ENCODE measurements at regions not wholly inside any gene's neighbourhood (a gene's known extent, or its start where the extent isn't known, plus 50 kb on each side); places are given as distances from the start of the nearest gene placed in this dataset.

DNA sequence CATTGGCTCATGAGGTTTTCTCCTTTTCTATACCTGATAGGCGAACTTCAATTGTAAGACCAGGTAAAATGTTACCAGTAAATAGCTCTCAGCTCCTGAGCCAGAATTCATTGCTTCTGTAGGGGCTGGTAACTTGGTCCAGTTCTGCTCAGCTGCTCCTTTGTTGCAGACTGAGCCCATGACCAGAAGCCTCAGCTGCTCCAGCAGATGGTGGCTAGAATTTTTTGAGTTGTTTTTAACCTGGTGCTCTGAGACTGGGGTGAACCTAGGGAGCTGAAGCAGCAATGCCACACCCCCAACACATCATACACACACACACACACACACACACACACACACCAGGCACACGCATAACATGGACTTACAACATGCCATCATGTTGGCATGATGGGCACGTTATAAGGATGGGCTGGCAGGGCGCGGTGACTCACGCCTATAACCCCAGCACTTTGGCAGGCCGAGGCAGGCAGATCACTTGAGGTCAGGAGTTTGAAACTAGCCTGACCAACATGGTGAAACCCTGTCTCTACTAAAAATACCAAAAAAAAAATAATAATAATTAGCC is 103.1 kb downstream of the QRSL1 start:
- DNase-seq (ENCODE audit: extremely low read depth, low read depth), result no peak
- TF ChIP-seq, protein P1, sequence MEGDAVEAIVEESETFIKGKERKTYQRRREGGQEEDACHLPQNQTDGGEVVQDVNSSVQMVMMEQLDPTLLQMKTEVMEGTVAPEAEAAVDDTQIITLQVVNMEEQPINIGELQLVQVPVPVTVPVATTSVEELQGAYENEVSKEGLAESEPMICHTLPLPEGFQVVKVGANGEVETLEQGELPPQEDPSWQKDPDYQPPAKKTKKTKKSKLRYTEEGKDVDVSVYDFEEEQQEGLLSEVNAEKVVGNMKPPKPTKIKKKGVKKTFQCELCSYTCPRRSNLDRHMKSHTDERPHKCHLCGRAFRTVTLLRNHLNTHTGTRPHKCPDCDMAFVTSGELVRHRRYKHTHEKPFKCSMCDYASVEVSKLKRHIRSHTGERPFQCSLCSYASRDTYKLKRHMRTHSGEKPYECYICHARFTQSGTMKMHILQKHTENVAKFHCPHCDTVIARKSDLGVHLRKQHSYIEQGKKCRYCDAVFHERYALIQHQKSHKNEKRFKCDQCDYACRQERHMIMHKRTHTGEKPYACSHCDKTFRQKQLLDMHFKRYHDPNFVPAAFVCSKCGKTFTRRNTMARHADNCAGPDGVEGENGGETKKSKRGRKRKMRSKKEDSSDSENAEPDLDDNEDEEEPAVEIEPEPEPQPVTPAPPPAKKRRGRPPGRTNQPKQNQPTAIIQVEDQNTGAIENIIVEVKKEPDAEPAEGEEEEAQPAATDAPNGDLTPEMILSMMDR (IDR thresholded peaks at IDR 0.05; ENCODE audit: low read depth, low read length), result no peak

DNA sequence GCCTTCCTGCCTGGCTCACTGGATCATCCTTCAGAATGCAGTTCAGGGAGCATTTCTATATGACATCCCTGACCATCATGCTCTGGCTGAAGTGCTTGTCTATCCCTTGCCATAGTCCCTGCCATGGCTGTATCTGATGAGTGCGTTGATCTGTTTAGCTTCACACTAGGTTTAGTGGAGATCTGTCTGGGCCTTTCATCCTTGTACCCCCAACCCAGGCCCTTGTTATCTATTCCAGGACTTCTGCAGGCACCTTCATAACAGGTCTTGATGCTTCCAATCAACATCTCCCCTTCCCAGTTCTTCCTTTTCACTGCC is 102.4 kb downstream of the QRSL1 start:
- TF ChIP-seq, protein P1 (IDR thresholded peaks at IDR 0.05; ENCODE audit: low read depth, low read length), result no peak
- no peak for DNase-seq (ENCODE audit: extremely low read depth, low read depth)

DNA sequence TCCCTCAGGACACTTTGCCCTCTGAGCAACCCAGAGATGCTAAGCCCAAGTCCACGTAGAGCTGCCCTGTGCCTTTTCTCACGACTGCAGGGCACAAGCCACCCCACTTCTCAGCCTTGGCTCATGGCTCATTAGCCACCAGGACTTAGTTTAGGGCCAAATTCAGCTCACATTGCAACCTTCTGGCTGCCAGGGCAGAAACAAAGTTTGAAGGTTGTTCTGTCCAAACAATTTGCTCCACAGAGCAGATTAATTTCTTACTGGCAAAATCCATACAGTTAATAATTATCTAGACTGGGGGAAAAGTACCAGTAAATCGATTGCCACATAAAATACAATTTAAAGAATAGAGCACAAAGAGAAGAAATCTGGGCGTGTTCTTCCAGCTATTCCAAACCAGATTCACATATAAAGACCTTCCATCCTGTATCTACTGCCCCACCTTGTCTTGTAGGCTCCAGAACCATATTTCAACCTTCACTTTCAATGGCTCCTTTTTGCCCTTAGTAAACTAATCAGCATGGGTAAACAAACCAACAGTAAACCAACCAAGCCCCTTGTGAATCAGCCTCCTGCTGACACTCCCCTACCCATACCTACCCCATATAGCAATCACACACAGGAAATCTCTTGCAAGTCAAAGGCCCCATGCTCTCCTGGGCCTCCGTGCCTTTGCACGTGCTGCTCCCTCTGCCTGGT is 101.9 kb downstream of the QRSL1 start:
- TF ChIP-seq, protein P1 (IDR thresholded peaks at IDR 0.05; ENCODE audit: low read depth, low read length), result no peak
- DNase-seq (ENCODE audit: extremely low read depth, low read depth), result no peak

DNA sequence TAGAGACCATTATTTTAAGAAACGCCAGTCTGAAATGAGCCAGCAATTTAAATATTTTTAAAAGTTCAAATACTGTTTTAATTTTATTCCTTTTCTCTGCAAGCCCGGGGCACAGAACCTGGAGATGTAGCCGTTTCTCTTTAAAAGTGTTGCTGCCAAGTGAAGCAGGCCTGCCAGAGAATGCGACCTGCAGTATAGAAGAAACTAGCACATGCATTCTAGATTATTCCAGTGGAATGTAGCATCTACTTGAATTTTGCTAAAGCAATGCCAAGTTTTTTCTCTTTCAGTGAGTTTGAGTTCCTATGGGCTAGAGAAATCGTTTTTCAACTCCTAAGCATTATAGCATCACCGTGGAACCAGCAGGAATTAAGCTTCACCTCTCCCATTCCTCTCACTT is 101.3 kb downstream of the QRSL1 start:
- TF ChIP-seq, protein P1 (IDR thresholded peaks at IDR 0.05; ENCODE audit: low read depth, low read length), result no peak
- DNase-seq (ENCODE audit: extremely low read depth, low read depth), result no peak

DNA sequence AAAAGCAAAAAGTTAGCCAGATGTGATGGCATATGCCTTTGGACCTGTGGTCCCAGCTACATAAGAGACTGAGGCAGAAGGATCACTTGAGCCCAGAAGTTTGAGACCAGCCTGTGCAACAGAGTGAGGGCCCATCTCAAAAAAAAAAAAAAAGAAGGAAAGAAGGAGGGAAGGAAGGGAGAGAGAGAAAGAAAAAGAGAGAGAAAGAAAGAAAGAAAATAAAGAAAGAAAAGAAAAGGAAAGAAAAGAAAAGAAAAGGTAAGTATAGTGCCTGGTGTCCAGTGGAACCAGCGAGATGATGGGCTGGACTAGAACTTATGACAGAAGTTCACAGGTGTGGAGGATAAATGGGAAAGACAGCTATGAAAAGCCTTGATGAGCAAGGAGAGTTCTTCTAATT is 100.9 kb downstream of the QRSL1 start:
- TF ChIP-seq, protein P1 (IDR thresholded peaks at IDR 0.05; ENCODE audit: low read depth, low read length), result no peak
- no peak for DNase-seq (ENCODE audit: extremely low read depth, low read depth)

DNA sequence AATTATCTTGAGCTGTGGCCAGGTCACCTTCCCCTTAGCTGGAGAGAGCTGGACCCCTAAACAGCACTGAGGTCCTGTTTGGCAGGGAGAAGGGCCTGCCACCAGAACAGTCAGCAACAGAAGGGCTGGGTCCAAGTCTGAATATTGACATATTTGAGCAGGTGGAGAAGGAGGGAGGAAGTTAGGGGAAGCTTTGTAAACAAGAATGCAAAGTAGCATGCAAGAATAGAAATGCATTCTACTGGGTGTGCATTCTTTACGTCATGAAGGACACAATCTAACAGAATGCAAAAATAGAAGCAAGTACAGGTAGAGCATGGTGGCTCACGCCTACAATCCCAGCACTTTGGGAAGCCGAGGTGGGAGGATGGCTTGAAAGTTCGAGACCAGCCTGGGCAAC is 100.5 kb downstream of the QRSL1 start:
- no peak for DNase-seq (ENCODE audit: extremely low read depth, low read depth)
- TF ChIP-seq, protein P1 (IDR thresholded peaks at IDR 0.05; ENCODE audit: low read depth, low read length), result no peak

DNA sequence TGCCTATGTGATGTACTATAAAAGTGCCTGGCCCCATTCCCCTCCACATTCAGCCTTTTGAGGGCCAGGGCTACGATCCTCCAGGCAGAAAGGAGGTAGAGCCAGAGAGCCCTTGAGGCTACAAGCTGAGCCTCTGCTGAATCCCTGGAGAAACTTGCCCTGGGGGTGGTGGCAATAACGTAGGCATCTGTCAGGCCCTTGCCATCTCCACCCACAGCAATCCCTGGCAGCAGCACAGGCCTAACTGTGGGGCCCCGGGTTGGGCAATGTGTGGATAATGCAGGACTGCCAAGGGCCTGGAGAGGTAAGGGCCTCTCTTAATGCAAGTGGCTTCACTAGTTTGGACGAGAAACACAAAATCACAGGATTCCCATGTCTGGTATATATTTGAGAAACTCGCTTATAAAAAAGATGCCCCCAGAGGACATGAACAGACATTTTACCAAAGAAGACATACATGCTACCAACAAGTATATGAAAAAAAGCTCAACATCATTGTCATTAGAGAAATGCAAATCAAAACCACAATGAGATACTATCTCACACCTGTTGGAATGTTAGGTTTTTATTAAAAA is 99.0 kb downstream of the QRSL1 start:
- TF ChIP-seq, protein P1 (IDR thresholded peaks at IDR 0.05; ENCODE audit: low read depth, low read length), result no peak
- DNase-seq (ENCODE audit: extremely low read depth, low read depth), result no peak
